Activated naive CD4-positive, alpha-beta T cell treated with anti-CD3 and anti-CD28 coated beads, Interleukin-2, amount 50 U/mL, for 24 hours (primary cell): ENCODE measurements at regions not wholly inside any gene's neighbourhood (a gene's known extent, or its start where the extent isn't known, plus 50 kb on each side); places are given as distances from the start of the nearest gene placed in this dataset.

Experiments
- H3K27ac Mint-ChIP-seq: one replicate; pipeline ENCODE4 v1.8.0; 2021; ENCODE audit warnings: mild to moderate bottlenecking, mixed read lengths
- H3K27me3 Mint-ChIP-seq: one replicate; pipeline ENCODE4 v1.8.0; 2021; ENCODE audit warnings: mixed read lengths
- H3K36me3 Mint-ChIP-seq: one replicate; pipeline ENCODE4 v1.8.0; 2021; ENCODE audit warnings: mixed read lengths
- H3K4me1 Mint-ChIP-seq: one replicate; pipeline ENCODE4 v1.8.0; 2021; ENCODE audit warnings: mixed read lengths
- H3K4me3 Mint-ChIP-seq: one replicate; pipeline ENCODE4 v1.8.0; 2021; ENCODE audit warnings: mild to moderate bottlenecking, mixed read lengths
- H3K9me3 Mint-ChIP-seq: one replicate; pipeline ENCODE4 v1.8.0; 2021; ENCODE audit warnings: mixed read lengths

DNA sequence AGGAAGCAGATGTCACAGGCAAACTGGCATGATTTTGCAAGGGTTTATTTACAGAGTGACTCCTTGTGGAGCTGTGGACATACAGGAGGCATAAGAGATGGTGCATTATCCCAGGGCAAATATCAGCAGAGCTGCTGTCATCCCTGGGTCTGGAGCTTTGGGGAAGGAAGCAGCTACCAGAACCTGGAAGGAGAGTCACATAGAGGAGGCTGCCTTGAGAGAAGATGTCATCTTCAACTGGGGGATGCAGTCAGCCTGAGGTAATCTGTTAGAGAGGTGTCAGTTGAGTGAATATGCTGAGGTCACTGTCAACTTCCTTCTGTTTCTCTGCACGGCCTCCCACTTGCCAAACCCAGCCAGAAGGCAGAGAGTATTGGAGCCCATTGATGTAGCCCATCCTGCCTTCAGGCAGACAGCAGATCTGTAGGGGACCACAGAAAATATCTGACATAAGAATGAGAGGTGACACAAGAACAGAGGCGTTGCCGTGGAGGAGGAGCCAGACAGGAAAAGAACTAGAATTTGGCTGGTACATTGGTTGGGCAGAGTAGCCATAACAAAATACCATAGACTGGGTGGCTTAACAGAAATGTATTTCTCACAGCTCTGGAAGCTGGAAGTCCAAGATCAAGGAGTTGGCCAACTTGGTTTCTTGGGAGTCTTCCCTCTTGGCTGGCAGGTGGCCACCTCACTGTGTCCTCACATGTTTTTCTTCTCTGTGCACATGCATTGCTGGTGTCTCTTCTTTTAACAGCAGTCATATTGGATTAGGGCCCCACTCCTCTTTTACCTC, 102.8 kb downstream of the SNX18 start:
- H3K27me3 Mint-ChIP-seq: no peaks in the 10 kb centered on the region
- H3K36me3 Mint-ChIP-seq: peaks cover under 1% of the 10 kb centered on the region
- no peak overlapping the region for H3K4me3 Mint-ChIP-seq
- H3K9me3 Mint-ChIP-seq: no peaks in the 10 kb centered on the region
- H3K27ac Mint-ChIP-seq: no peak overlapping the region
- H3K4me1 Mint-ChIP-seq: peaks cover 6% of the 10 kb centered on the region

- Mint-ChIP-seq H3K4me1 (peaks cover 6% of the 10 kb centered on the region), H3K36me3 (peaks cover 2% of the 10 kb centered on the region), H3K27ac (no peak overlapping the region)
Observed at GRCh38 chr5:54619731-54620130, 102.2 kb downstream of the SNX18 start.

DNA sequence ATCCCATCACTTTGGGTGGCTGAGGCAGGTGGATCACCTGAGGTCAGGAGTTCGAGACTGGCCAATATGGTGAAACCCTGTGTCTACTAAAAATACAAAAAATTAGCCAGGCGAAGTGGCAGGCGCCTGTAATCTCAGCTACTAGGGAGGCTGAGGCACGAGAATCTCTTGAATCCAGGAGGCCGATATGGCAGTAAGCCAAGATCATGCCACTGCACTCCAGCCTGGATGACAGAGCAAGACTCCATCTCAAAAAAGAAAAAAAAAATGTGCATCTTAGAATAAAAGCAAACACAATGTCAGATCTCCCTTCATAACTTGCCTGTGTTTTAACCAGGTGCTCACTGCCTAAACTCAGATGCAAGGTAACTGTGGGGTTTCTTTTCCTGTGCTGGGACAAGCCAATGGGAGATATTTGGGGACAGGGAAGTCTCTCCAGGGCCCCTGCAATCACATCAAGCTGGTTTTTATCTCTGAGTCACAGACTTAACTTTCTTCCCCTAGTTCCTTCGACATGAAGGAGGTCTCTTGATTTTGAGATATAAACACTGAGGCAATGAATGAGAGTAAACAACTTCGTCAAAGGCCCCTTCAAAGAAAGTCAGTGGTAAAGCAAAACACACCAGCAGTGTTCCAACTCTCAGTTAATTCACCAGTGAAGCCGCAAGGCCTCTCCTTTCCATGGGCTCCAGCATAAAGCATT, 99.1 kb downstream of the SNX18 start:
- no peaks in the 10 kb centered on the region for H3K27me3 Mint-ChIP-seq
- no peaks in the 10 kb centered on the region for H3K9me3 Mint-ChIP-seq
- peaks cover 9% of the 10 kb centered on the region for H3K4me1 Mint-ChIP-seq
- peaks cover 2% of the 10 kb centered on the region for H3K36me3 Mint-ChIP-seq
- no peak overlapping the region for H3K4me3 Mint-ChIP-seq
- H3K27ac Mint-ChIP-seq: no peak overlapping the region

More at GRCh38 chr5:54619731-54620130, 102.2 kb downstream of the SNX18 start:
- Mint-ChIP-seq H3K4me3 (no peak overlapping the region), H3K27me3 (no peaks in the 10 kb centered on the region), H3K9me3 (no peaks in the 10 kb centered on the region)

DNA sequence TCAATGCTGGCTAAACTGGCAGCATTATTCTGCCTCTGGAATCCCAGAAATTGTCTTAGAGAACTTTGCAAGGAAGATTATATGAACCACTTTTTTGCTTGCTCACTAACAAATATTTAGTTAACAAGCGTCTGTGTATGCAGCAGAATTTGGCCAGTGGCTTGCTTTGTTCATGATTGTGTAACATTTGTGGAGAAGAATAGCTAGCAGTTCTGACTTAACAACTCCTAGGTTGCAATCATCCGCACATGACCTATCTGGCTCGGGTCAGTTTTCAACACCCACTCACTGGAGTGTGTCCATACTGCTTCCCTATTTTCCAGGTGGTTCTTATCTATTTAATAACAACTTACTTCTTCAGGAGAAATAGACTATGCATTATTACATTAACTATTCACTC, 98.5 kb downstream of the SNX18 start:
- Mint-ChIP-seq H3K4me1 (peaks cover 15% of the 10 kb centered on the region), H3K36me3 (peaks cover 2% of the 10 kb centered on the region), H3K9me3 (no peaks in the 10 kb centered on the region), H3K27ac (no peak overlapping the region), H3K27me3 (no peaks in the 10 kb centered on the region), H3K4me3 (no peak overlapping the region)

- H3K4me3 Mint-ChIP-seq: no peak overlapping the region
- peaks cover 2% of the 10 kb centered on the region for H3K36me3 Mint-ChIP-seq
- no peaks in the 10 kb centered on the region for H3K27me3 Mint-ChIP-seq
- H3K4me1 Mint-ChIP-seq: peaks cover 22% of the 10 kb centered on the region
- H3K27ac Mint-ChIP-seq: no peak overlapping the region
- H3K9me3 Mint-ChIP-seq: no peaks in the 10 kb centered on the region
Observed at GRCh38 chr5:54615381-54615780, 97.8 kb downstream of the SNX18 start.

- H3K4me3 Mint-ChIP-seq: no peak overlapping the region
- peaks cover 6% of the 10 kb centered on the region for H3K9me3 Mint-ChIP-seq
- H3K27me3 Mint-ChIP-seq: no peaks in the 10 kb centered on the region
- peaks cover 32% of the 10 kb centered on the region for H3K4me1 Mint-ChIP-seq
- no peak overlapping the region for H3K27ac Mint-ChIP-seq
- peaks cover 3% of the 10 kb centered on the region for H3K36me3 Mint-ChIP-seq
Observed at GRCh38 chr5:54612711-54613110, 95.2 kb downstream of the SNX18 start.

DNA sequence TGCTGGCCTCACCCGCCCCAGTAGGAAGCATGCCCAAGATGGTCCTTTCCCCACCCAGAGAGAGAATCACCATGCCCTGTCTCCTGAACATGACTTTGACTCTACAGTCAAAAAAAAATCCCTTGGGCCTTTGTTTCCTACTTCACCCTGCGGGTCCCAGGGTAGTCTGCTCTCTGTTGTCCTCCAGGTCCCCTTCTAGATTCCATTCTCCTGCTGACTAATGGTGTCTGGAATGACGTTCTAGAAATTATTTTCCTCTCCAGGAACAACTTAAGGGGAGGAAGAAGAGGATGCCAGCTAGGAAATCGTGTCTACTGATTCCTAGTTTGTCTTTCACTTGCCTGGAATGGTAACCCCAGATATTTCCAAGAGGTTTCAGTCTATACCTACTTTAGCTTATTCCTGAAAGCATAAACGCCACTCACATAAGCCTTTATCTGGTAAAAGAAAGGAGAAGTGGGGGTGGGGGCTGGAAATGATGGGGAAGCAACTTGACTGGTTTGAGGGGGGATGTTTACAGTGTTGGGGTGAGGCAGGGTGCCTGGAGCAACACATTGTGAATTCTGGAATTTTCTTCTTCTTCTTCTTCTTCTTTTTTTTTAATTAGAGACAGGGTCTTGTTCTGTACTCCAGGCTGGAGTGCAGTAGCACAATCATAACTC, 93.9 kb downstream of the SNX18 start:
- Mint-ChIP-seq H3K4me3 (no peak overlapping the region), H3K4me1 (peaks cover 26% of the 10 kb centered on the region), H3K27me3 (no peaks in the 10 kb centered on the region), H3K9me3 (peaks cover 6% of the 10 kb centered on the region), H3K36me3 (peaks cover 4% of the 10 kb centered on the region), H3K27ac (no peak overlapping the region)

DNA sequence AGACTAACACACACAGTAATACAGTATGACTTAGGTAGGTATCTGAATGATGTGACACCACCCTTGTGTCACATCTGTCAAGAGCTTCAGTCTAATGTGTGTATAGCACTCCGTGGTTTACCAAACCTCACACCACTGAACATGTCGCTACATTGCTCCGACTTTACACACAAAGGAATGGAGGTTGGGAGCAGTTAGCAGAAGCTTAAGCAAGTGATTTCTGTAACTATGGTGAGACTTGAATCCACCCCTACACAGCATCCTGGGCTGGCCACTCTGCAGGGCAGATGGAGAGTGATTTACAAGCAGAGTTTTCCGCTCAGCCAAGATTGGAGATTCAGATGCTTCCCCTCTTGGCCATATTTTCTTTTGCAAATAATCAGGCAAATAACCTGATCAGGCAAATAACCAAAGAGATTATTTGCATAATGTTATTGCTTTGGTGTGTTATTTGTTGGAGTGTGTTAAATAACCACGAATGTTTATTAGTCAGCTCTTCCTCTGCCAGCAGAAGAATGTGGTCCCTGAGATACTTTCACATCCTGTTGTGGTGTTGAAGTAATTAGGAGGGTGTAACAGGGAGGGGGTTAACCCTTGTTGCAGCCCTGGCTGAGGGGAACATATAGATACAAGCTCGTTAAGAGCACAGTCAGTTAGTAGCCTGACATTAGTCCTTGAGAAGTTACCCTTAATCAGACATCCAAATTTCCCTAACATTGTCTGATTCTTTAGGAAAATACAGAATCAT, 92.8 kb downstream of the SNX18 start:
- Mint-ChIP-seq H3K27ac (peak overlapping the region; percentile 36), H3K9me3 (peaks cover 6% of the 10 kb centered on the region), H3K27me3 (no peaks in the 10 kb centered on the region), H3K4me3 (peak overlapping the region; percentile 61), H3K4me1 (peaks cover 26% of the 10 kb centered on the region), H3K36me3 (peaks cover 6% of the 10 kb centered on the region)

DNA sequence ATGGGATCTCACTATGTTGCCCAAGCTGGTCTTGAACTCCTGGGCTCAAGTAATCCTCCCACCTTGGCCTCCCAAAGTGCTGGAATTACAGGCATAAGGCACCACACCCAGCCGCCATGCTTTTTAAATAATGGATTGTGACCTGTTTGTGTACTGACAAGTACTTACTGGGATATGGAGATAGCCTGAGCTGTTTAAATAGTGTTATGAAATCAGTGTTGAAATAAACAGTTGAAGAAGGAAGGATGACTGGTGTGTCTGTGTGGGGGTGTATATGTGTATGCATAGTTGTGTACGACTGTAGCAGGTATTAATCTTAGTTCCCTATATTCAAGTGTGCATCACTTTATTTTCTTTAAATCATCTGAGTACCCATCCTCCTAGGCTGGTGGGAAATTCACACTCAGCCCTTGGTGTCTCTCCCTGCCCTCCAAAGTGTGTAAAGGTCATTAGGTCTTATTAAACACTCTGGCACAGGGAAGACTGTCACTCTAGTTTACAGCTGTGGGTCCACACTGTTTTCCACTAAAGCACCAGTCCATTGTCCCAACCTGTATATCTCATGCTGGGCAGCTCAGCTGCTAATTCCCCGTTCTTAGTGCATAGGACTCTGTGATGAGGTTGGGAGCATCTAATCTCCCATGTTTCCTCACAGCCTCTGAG, 91.0 kb downstream of the SNX18 start:
- Mint-ChIP-seq H3K27ac (no peak overlapping the region), H3K4me3 (no peak overlapping the region), H3K27me3 (no peaks in the 10 kb centered on the region), H3K36me3 (peaks cover 5% of the 10 kb centered on the region), H3K9me3 (peaks cover 6% of the 10 kb centered on the region), H3K4me1 (peaks cover 26% of the 10 kb centered on the region)

DNA sequence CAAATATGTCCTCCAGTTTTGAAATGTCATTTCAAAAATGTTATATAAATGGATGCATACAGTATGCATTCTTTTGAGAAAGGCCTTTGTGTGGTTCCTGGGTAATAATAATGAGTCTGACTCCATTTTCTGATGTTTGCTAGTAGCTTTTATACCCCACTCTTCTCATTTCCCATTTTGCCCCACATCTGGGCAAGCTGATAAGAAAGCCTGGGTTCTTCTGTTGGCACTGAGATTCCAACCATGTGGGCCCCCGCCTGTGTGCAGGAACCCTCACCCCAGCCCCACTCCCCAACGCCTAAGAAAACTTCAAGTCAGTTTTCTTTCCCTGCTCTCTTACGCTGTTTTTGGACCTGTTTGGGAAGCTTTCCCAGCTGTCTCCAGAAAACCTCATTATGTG, 89.4 kb downstream of the SNX18 start:
- Mint-ChIP-seq H3K36me3 (peaks cover 5% of the 10 kb centered on the region), H3K9me3 (peaks cover 6% of the 10 kb centered on the region), H3K4me1 (peaks cover 26% of the 10 kb centered on the region), H3K4me3 (no peak overlapping the region), H3K27ac (no peak overlapping the region), H3K27me3 (no peaks in the 10 kb centered on the region)

DNA sequence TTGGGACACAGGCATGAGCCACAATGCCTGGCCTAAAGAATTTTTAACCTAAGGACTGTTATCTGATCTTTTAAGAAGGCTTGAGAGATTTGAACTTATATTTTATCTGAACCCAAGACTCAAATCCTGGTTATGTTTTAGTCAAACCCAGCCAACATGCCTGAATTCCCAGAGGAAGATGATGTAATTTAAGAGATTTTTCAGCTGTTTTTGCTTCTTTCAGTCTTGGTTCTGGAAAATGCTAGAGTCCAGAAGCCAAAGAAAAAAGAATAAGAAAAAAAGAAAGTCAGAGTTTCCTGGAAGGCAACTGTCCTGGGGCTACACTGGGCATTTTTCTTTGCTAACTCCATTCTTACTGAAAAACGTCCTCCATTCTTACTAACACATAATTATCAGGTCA, 85.8 kb downstream of the SNX18 start:
- H3K4me1 Mint-ChIP-seq: no peaks in the 10 kb centered on the region
- H3K27me3 Mint-ChIP-seq: no peaks in the 10 kb centered on the region
- H3K9me3 Mint-ChIP-seq: no peaks in the 10 kb centered on the region
- no peak overlapping the region for H3K4me3 Mint-ChIP-seq
- no peak overlapping the region for H3K27ac Mint-ChIP-seq
- H3K36me3 Mint-ChIP-seq: peaks cover 3% of the 10 kb centered on the region

DNA sequence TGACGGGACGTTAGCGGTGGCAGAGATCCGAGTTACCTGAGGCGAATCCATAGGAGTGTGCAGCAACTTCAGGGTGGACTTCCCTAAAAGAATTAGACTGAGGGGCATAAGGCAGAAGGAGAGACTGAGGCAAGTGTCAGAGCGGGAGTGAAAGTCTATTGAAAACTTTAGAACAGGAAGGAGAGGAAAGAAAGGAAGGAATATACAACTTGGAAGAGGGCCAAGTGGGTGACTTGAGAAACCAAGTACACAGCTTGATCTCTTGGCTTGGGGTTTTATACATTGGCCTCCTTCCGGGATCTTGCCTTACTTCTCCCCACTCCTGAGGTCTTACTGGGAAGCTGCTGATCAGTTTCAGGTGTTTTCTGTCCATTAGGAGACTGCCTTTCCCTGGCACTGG, 84.9 kb downstream of the SNX18 start:
- Mint-ChIP-seq H3K36me3 (peaks cover 8% of the 10 kb centered on the region), H3K4me1 (no peaks in the 10 kb centered on the region), H3K27ac (no peak overlapping the region), H3K4me3 (no peak overlapping the region), H3K27me3 (no peaks in the 10 kb centered on the region), H3K9me3 (peaks cover 7% of the 10 kb centered on the region)

DNA sequence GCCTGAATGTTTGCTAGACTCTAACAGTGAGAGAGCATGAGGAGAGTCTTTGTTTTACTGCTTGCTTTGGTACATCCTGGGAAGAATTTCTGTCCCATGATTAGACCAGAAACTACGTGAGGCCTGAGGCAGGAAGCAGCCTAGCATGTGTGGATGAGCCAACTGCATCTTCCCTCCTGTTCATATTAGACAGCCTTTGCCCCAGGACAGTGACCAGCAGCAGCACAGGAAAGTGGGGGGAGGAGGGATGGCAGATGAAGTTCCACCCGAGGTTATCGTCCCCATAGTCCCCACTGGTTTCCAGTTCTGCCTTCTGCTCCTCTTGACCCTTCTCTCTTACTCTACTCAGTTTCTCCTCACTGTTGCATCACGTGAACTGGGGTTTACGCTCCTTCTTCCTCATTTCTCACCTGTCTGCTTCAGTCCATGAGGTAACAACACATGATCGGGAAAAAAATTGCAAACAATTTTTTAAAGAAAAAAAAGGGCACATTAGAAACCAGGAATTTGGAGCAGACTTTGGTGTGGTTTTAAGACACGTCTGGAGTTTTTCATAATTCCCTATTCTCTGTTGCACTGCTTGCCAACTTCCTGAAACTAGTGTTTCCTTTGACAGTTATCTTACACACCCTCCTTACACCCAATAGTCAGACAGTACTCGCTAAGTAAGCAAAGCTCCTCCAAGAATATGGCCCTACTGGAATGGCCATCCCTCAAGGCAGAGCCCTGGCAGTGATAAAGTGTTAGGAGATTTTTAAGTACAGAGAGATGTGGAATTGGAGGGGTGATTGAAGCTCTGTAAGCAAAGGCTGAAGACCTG, 84.1 kb downstream of the SNX18 start:
- no peak overlapping the region for H3K4me3 Mint-ChIP-seq
- H3K27ac Mint-ChIP-seq: no peak overlapping the region
- H3K27me3 Mint-ChIP-seq: no peaks in the 10 kb centered on the region
- no peaks in the 10 kb centered on the region for H3K4me1 Mint-ChIP-seq
- peaks cover 16% of the 10 kb centered on the region for H3K9me3 Mint-ChIP-seq
- peaks cover 13% of the 10 kb centered on the region for H3K36me3 Mint-ChIP-seq
